GM21360 (cell line): ENCODE measurements at regions not wholly inside any gene's neighbourhood (a gene's known extent, or its start where the extent isn't known, plus 50 kb on each side); places are given as distances from the start of the nearest gene placed in this dataset.
"Not testable (repeated sequence)": the region's sequence is repeated elsewhere in the genome, so short reads cannot be mapped to it uniquely, and the experiment has no call there.

Source experiments
- ATAC-seq: cut with Tn5 transposase; IDR thresholded peaks from one replicate; pipeline ENCODE4 v1.9.1; 2021; ENCODE audit warnings: mild to moderate bottlenecking, moderate library complexity; ENCODE audit not compliant: unreplicated experiment

DNA sequence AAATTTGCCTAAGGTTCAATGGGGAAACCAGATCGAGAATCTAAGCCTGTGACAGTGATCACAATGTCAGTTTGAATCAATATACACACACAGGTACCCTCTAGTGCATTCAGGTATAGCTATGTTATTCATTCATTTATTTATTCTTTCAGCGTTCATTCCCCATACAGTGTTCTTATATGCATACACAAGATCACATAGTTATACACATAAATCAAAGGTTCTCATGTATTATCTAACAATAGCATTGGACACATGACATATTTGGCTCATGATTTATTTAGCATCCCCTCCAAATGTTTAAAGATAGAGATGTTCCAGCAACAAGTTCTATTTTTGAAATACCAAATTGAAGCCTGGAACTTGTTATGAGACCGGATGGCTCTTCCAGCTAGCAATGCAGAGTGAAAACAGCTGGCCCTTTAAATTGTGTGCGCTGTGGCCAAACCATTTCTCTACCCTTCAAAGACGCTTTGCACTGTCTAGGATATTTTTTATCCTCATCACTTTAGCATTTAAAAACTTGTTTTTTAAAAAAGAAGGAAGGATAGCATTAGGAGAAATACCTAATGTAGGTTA is 131.0 kb downstream of the ATXN3L start:
- no peak for ATAC-seq

DNA sequence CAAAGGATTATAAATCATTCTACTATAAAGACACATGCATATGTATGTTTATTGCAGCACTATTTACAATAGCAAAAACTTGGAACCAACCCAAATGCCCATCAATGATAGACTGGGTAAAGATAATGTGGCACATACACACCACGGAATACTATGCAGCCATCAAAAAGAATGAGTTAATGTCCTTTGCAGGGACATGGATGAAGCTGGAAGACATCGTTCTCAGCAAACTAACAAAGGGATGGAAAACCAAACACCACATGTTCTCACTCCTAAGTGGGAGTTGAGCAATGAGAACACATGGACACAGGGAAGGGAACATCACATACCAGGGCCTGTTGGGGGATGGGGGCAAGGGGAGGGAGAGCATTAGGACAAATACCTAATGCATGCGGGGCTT is 133.2 kb downstream of the ATXN3L start:
- not testable (repeated sequence) for ATAC-seq

DNA sequence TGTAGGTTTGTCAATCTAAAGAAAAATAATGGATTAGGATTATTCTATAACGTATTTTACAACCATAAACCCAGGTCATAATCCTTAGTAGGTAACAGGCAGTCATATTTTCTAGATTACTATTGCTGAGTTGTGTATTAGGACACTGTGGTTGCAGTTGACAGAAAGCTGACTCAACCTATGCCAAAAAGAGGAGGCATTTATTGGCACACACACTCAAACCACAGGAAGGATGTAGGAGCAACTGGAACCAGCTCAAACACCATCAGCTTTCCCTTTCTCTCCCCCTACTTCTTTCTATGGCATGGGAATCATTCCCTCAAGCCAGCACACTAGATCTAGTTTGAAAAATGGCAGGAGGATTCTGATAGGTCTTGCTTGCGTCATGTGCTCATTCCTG is 136.4 kb upstream of the FAM9C start:
- no peak for ATAC-seq

DNA sequence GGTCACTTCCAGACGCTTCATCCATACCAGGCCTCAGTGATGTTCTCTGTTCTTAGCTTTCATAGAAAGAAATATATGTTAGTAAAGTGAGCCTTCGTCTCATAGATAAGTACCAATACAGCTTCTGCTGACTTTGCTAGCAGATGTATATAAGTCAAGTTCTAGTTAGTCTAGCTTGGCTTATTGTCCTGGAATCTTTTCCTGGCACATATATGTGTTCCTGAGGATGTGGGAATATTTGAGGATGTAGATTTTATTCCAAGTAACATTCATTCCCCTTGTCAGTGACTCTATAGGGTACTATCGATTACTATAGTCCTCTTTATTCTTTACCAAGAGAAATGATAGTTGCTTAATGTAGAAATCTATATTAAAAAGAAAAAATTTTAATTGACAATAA is 135.2 kb upstream of the FAM9C start:
- no peak for ATAC-seq

DNA sequence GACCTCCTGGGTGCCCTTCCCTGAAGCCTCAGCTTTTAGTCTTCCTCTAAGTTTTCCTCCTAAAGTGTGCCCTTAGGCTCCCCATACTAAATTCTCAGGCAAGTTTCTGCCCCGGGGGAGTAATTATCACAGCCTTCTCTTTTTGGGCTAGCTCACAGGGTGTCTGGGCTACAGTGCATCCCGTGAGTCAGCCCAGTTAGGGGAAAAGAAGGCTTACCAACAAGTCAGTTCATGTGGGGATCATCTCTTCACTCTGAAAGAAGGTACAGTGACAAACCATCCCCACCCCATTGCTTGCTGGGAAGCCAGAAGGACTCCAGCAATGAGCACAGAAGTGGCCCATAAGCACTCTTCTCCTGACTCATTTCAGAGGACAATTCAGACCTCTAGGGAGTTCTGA is 134.7 kb upstream of the FAM9C start:
- ATAC-seq, result no peak

DNA sequence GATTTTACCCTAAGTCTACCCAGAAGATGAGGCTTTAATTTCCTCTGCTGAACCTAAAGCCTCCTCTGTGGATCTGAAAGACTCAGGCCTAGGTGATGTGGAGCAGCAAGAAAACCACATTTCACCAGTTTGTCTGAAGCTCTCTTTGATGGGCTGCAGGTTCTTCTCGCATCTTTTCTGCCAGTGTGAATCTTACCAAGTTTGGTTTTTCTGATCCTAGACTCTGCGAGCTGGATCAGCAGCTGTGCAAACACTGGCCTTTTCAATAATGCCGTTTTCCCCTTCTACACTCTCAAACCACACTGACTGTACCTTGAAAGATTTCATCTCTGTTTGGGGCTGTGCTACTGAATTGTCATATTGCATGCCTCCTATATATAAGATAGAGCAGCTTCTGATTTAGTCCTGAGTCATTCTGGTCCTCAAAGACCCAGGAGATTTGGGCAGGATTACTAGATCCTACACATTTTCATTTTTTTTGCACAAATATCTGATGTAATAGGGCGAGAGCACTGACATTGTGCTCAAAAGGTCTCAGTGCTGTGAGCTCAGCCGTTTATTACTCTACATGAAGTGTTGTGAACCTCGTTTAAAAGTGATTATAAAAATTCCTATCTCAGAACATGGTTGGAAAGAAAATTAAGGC is 133.6 kb upstream of the FAM9C start:
- ATAC-seq, result no peak

DNA sequence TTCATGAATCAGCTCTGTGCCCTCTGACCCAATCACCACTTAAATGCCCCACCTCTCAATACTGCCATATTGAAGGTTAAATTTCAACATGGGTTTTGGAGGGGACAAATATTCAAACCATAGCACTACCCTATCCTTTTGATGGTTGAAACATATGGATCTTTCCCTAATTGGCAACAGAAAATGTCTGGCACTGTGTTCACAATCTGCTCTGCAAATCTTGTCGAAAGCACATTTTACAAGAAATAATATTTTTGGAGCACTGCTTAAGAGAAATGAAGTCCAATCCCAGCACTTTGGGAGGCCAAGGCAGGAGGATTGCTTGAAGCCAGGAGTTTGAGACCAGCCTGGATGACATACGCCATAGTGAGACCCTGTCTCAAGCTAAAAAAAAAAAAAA is 130.6 kb upstream of the FAM9C start:
- ATAC-seq, result no peak

DNA sequence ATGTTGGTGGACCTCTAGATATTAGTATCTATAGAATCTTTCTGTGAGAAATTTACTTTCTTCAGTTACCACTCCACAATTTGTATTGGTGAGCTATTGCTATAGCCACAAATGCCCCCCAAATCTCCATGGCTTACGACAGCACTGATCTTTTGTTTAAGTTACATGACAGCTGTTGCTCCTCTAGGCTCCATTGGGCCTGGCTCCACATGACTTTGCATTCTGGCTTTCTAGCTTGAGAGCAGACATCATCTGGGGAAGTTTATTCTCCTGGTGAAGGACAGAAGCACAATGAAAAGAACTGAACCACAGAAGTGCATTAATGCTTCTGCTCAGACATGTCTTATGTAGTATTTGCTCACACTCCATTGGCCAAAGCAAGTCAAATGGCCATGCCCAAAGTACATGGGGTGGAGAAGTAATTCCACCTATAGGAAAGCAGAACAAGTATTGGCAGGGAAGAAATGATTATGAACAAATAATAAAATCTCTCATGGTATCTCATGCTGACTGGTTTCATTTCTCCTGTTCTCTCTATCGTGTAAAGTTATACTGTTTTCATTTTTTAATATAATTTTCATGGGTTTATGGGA is 126.6 kb upstream of the FAM9C start:
- ATAC-seq, result no peak

DNA sequence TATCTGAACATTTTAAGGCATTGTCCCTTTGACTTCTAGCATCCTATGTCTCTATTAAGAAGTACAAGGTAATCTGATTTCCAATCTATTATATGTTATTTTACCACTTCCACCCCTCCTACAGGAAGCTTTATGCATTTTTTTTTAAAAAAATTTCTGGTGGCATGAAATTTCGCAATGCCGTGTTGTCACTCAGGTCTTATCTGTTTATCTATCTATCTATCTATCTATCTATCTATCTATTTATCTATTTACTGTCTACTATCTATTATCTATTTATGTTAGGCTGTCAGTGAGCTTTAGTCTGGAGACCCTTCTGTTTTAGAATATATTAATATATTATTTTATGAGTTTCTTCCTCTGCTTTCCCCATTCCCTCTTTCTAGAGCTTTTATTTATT is 125.3 kb upstream of the FAM9C start:
- ATAC-seq, result no peak

DNA sequence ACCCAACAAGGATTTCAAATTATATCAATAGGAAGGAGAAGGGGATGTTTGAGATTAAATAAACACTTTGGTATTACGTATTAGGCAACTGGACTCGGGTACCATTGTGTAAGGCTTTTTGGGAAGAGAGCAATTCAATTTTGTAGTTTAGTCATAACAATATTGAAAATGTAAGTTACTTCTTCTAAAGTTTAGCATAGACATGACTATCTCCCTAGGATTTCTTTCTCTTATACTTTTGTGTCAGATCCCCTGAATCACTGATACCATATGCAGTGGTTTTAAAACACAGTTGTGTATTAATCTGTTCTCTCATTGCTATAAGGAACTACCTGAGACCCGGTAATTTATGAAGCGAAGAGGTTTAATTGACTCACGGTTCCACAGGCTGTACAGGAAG is 123.8 kb upstream of the FAM9C start:
- ATAC-seq, result no peak

DNA sequence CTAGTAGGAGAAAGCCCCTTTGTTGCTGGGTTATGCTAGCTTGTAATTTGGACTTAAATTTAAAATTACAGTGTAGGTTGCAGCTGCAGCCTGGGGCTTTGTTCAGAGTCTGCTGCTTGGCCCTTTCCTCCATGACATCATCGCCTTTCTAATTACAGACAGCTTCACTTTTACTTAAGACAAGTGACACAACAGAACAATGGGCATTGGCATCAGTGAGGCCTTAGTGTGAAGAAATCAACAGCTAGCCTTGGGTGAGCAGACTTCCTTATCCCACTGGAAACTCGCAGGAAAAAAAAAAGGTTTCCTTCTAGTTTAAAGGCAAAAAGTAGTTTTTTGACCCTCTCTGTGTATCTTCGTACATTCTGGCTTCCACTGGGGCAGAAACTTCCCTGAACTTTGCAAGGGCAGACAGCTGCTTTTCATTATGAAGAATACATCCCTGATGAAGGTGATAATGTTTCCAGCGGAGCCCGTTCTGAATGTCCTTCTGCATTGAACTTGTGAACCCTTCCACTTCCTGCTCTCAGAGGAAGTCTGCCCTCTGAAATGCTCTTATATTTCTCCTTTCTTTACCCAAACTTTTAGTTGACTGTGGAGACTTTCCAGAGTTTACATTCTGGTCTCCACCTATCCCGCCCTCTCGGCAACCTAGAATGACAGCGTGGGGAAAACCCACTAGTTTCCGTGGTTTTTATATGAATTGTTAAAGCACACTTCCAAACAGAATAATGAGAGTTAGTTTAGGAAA is 123.2 kb upstream of the FAM9C start:
- no peak for ATAC-seq

DNA sequence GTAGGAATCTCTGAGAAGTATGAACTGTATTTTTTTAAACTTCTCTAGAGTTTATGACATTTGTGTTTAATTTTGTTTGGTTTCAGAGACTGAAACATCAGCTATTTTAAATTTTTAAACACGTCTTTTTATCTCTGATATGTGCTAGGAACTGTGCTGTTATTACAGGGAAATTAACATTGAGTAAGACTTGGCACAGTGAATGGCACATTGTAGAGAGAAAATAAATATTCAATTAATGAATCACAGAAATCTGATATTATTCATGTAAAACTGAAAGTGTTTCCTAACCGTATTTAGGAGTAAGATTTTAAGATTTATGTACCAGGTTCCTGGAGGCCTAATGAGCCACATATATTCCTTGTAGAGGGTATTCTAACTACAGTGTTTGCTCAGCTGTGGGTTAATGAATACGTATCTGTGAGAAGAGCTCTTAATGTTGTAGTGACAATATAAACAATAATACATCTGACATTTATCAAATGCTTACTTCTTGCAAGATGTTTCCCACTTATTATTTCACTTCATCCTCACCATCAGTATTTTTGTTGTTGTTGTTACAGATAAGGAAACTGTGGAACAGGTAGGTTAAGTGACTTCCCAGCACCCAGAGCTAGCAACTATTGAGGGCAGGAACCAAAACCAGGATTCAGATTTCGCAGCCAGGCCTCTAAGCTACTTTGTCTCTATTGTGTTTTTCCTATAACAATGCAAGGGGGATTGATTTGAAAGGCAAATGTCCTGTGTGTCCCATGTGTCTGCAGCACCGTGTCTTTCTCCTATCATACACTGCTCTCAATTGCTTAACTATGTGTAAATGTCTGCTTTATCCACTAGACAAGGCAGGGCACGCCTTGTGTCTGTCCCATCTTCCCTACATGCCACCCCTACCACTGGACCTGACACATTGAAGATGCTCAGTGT is 121.1 kb upstream of the FAM9C start:
- no peak for ATAC-seq

DNA sequence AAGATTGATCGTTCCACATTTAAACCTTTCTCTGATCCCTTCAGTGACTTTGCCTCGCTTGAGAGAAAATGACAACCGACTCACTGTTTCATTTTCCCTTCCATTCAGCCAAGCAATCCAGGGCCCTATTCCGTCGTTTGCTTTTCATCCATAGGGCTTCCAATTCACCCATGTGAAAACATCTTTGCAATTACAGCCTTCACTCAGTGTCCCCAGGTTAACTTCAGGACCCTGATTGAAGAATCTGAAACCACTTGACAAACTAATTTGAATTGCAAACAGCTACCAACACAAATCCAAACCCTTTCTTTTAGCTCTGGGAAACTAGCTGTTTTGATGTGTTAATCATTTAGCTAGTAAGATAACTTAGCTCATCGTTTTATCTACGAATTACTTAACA is 120.2 kb upstream of the FAM9C start:
- ATAC-seq, result no peak

DNA sequence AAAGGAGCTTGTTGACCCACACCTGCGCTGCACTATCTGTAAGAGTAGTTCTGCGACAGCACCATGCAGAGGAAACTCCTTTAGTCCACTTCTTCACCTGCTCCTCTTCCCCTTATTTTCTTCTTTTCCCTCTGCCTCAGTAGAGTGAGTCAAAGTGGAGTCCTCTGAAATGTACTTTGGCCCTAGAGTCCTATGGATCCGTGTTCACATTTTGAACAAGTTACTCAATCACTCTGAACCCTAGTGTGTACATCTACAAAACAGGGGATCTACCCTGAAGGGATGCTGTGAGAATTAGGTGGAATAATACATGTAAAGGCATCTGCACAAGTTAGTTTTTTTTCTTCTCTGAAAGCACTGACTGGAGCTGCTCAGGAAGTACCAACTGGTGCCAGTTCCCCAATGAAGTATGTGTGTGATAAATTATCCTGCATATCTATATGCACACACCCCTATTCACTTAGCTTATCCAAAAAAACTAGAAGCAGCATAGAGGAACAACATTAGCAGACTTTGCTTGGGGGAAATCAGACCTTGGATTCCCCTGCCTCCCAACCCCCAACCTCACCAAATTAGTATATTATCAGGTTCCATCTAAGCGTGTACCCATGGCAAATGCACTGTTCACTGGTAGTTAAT is 118.5 kb upstream of the FAM9C start:
- no peak for ATAC-seq

DNA sequence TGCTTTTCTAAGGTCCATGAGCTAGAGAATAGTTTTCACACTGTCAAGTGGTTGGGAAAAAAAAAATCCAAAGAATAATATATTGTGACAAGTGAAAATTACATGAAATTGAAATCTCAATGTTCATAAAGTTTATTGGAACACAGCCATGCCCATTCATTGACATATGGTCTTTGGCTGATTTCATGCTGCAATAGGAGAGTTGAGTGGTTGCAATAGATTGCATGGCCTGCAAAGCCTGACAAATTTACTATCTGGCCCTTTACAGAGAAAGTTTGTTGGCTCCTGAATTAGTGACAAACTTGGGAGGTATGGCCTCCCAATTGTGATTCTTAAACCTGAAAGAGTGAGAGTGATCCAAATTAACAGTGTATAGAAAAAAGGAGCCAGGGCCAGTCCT is 115.5 kb upstream of the FAM9C start:
- ATAC-seq, result no peak

DNA sequence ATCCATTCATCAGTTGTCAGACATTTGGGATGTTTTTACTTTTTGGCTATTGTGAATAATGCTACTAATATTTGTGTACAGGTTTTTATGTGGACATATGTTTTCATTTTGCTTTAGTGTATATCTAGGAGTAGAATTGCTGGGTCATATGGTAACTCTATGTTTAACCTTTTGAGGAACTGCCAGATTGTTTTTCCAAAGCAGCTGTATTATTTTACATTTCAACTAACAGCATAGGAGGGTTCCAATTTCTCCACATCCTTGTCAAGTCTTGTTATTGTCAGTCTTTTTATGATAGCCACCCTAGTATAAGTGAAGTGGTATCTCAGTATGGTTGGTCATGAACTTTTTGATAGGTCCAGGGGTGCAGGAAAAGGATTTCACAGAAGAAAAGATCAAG is 114.5 kb upstream of the FAM9C start:
- ATAC-seq, result no peak

DNA sequence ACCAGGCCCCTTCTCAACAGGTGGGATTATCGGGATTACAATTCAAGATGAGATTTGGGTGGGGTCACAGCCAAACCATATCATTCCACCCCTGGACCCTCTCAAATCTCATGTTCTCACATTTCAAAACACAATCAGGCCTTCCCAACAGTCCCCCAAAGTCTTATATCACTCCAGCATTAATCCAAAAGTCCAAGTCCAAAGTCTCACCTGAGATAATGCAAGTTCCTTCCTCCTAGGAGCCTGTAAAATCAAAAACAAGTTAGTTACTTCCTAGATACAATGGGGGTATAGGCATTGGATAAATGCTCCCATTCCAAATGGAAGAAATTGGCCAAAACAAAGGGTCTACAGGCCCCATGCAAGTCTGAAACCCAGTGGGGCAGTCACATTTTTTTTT is 111.1 kb upstream of the FAM9C start:
- ATAC-seq, result not testable (repeated sequence)

DNA sequence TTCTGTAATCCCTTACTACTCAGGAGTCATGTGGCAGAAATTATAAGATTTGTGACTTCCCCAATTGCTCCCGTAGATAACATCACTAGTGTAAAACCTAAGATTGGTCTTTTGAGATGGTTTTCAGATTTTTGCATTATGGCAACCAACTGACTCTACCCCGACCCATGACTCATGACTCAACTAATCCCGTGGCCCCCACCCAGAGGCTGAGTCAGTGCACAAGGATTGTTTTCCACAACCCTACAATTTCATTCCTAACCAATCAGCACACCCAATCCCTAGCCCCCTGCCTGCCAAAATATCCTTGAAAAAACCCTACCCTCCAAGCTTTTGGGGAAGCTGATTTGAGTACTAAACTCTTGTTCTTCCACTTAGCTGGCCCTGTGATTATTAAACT is 109.4 kb upstream of the FAM9C start:
- ATAC-seq, result no peak

DNA sequence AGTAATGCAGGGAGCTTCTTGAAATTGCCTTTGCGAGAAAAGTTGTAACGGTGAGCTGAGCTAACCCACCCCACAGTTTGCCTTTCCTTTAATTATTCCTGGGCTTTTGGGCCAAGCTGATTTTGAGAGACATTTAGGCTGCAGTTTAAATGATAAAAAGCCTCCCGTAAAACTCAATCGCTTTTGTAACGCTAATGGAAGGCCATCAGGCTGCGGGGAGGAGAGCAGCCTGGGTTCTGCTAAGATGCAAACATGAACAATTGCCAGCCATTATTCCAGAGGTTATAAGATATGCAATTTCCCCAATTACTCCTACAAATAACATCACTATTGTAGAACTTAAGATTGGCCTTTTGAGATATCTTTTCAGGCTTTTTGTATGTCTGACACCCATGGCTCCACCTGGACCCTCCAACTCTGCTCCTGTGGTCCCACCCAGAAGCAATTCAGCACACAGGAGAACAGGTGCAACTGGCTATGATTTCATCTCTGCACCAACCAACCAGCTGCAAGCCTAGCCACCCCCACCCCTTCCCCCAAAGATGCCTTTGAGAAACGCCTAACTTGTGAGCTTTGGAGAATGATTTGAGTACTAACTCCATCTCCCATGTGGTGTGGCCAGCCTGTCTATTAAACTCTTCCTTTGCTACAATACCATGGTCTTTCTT is 108.2 kb upstream of the FAM9C start:
- no peak for ATAC-seq
